Bronchial epithelial cell (primary cell): ENCODE measurements at regions not wholly inside any gene's neighbourhood (a gene's known extent, or its start where the extent isn't known, plus 50 kb on each side); places are given as distances from the start of the nearest gene placed in this dataset.

ENCODE experiments used
- DNase-seq: peaks from one replicate; pipeline ENCODE4 v3.0.0-alpha.2; 2010; ENCODE audit warnings: low read depth
- FAIRE-seq: peaks from 2 replicates; lab custom pipeline; 2011; peaks lifted over from hg19 to GRCh38; lab: Jason Lieb, UNC
- H3K27me3 ChIP-seq: 2 replicates; pipeline ENCODE4 v1.5.1; 2011; ENCODE audit warnings: low read length; ENCODE audit not compliant: control insufficient read depth, insufficient read depth
- H3K36me3 ChIP-seq: 2 replicates; pipeline ENCODE4 v1.5.1; 2011; ENCODE audit warnings: low read length; ENCODE audit not compliant: control insufficient read depth, insufficient read depth
- H3K4me3 ChIP-seq: 2 replicates; pipeline ENCODE4 v1.5.1; 2011; ENCODE audit warnings: mild to moderate bottlenecking, low read depth, low read length, control low read depth
- CTCF ChIP-seq: IDR thresholded peaks from 2 replicates; pipeline ENCODE4 v1.5.1; 2011; ENCODE audit warnings: mild to moderate bottlenecking, moderate library complexity, low read length, control low read depth, inconsistent platforms; ENCODE audit not compliant: insufficient read depth, severe bottlenecking

GRCh38 chr12:124402248-124403066, 107.6 kb downstream of the RFLNA start:
- FAIRE-seq, result no peak
- H3K4me3 ChIP-seq, result no peak overlapping the region
- no peak for DNase-seq
- H3K27me3 ChIP-seq, result no peaks in the 10 kb centered on the region
- peaks cover 34% of the 10 kb centered on the region for H3K36me3 ChIP-seq
- no peak for TF ChIP-seq CTCF

- DNase-seq (no peak), FAIRE-seq (no peak)
- Histone ChIP-seq H3K36me3 (peaks cover 33% of the 10 kb centered on the region), H3K27me3 (no peaks in the 10 kb centered on the region), H3K4me3 (no peak overlapping the region)
- TF ChIP-seq CTCF, result no peak
These were observed 106.9 kb downstream of the RFLNA start for GRCh38 chr12:124401704-124402221.

GRCh38 chr12:124400124-124400523, 105.2 kb downstream of the RFLNA start:
- TF ChIP-seq CTCF, result no peak
- no peak overlapping the region for H3K4me3 ChIP-seq
- FAIRE-seq (no peak), DNase-seq (no peak)
- peaks cover 33% of the 10 kb centered on the region for H3K36me3 ChIP-seq
- no peaks in the 10 kb centered on the region for H3K27me3 ChIP-seq

- DNase-seq (no peak), FAIRE-seq (no peak)
- Histone ChIP-seq H3K36me3 (peaks cover 34% of the 10 kb centered on the region), H3K27me3 (no peaks in the 10 kb centered on the region), H3K4me3 (no peak overlapping the region)
- peak; percentile 61 for TF ChIP-seq CTCF
These were observed 104.7 kb downstream of the RFLNA start for GRCh38 chr12:124399622-124400021.

- H3K36me3 ChIP-seq, result peaks cover 31% of the 10 kb centered on the region
- H3K4me3 ChIP-seq, result no peak overlapping the region
- no peak for FAIRE-seq
- DNase-seq, result no peak
- TF ChIP-seq CTCF, result no peak
- no peaks in the 10 kb centered on the region for H3K27me3 ChIP-seq
These were observed 103.8 kb downstream of the RFLNA start for GRCh38 chr12:124398578-124399227.
